NCI-H748 treated with DMSO at 0.1 percent for 48 hours (cell line): ENCODE measurements at regions not wholly inside any gene's neighbourhood (a gene's known extent, or its start where the extent isn't known, plus 50 kb on each side); places are given as distances from the start of the nearest gene placed in this dataset.

Experiments used
- DNase-seq: peaks from one replicate; lab custom pipeline; 2025; lab: John Stamatoyannopoulos, UW

- DNase-seq, result no peak
Measured at GRCh38 chr2:222993920-222994650, 57.9 kb upstream of the KCNE4 start.

GRCh38 chr2:222998459-222998858, 53.5 kb upstream of the KCNE4 start:
- DNase-seq, result no peak

- DNase-seq, result peak; percentile 90
Measured at GRCh38 chr2:223000872-223001796, 50.9 kb upstream of the KCNE4 start.

- peak; percentile 80 for DNase-seq
Measured at GRCh38 chr2:223001797-223002175, 50.2 kb upstream of the KCNE4 start.
